B cell (primary cell): ENCODE measurements at regions not wholly inside any gene's neighbourhood (a gene's known extent, or its start where the extent isn't known, plus 50 kb on each side); places are given as distances from the start of the nearest gene placed in this dataset.

Experiments
- EZH2 ChIP-seq: IDR thresholded peaks from 2 replicates; pipeline ENCODE4 v1.6.1; 2012; ENCODE audit warnings: borderline replicate concordance, low read depth, mild to moderate bottlenecking, moderate library complexity, low read length; ENCODE audit not compliant: insufficient read depth, poor library complexity, severe bottlenecking
- TF ChIP-seq, protein P1 (sequence below): fragments of 200-600 bp; IDR thresholded peaks from one replicate; pipeline ENCODE4 v1.8.0; 2022; ENCODE audit warnings: antibody characterized with exemption, mild to moderate bottlenecking

DNA sequence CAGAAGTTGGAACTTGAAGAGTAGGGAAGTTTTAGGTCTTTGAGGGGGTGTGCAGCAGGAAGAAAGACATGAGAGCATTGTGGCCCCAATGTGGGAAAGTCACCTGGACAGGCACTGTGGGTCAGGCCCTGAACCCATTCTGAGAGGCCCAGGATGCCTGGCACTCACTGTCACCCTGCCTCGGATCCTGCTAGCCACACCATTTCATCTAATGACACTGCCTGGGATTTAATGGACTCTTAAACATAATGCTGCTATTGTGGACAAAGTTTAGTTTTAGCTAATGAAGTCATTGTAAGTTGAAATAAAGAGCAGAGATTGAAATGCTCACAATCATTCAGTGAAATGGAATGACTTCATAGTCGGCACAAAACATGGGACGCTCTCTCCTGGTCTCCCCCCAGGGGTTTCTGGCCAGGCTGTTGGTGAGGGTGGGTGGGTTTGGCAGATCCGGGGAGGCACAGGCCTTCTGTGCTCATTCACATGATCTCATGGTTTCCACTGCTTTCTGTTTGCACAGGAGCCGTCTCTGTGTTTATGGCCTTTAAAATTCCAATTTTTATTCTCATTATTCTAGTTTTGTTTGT, 141.8 kb upstream of the KLHL29 start:
- TF ChIP-seq EZH2 = no peak
- TF ChIP-seq, protein P1, sequence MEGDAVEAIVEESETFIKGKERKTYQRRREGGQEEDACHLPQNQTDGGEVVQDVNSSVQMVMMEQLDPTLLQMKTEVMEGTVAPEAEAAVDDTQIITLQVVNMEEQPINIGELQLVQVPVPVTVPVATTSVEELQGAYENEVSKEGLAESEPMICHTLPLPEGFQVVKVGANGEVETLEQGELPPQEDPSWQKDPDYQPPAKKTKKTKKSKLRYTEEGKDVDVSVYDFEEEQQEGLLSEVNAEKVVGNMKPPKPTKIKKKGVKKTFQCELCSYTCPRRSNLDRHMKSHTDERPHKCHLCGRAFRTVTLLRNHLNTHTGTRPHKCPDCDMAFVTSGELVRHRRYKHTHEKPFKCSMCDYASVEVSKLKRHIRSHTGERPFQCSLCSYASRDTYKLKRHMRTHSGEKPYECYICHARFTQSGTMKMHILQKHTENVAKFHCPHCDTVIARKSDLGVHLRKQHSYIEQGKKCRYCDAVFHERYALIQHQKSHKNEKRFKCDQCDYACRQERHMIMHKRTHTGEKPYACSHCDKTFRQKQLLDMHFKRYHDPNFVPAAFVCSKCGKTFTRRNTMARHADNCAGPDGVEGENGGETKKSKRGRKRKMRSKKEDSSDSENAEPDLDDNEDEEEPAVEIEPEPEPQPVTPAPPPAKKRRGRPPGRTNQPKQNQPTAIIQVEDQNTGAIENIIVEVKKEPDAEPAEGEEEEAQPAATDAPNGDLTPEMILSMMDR = no peak
